ENCODE measurements at regions not wholly inside any gene's neighbourhood (a gene's known extent, or its start where the extent isn't known, plus 50 kb on each side); places are given as distances from the start of the nearest gene placed in this dataset.

GRCh38 chr5:96527768-96528661 is 95.0 kb upstream of the PCSK1 start:
- no peaks in the 10 kb centered on the region for H3K27me3 ChIP-seq
- in situ Hi-C loops (cut with MboI; ENCODE audit: low sequenced_read_pairs in 4 of 4): no loop called here
- H3K4me3 ChIP-seq: no peak overlapping the region
- H3K9me3 ChIP-seq: no peaks in the 10 kb centered on the region
- intact Hi-C loops (cut with DNase I; ENCODE audit: low total_unique reads): no loop called here
- no peak for ATAC-seq
- TF ChIP-seq POLR2A (IDR thresholded peaks at IDR 0.05) (no peak), CTCF (IDR thresholded peaks at IDR 0.05 in 4 of 5, conservative IDR thresholded peaks at IDR 0.05 in 1 of 5) (no peak)
- no peak overlapping the region for H3K27ac ChIP-seq
- H3K4me1 ChIP-seq: no peaks in the 10 kb centered on the region
- no peak for DNase-seq
- H3K36me3 ChIP-seq: no peaks in the 10 kb centered on the region

GRCh38 chr5:96528826-96529474 is 95.9 kb upstream of the PCSK1 start:
- no peaks in the 10 kb centered on the region for H3K36me3 ChIP-seq
- H3K27ac ChIP-seq: no peak overlapping the region
- no peaks in the 10 kb centered on the region for H3K9me3 ChIP-seq
- no peak for TF ChIP-seq POLR2A (IDR thresholded peaks at IDR 0.05)
- in situ Hi-C loops (cut with MboI; ENCODE audit: low sequenced_read_pairs in 4 of 4): no loop called here
- intact Hi-C loops (cut with DNase I; ENCODE audit: low total_unique reads): no loop called here
- no peak overlapping the region for H3K4me3 ChIP-seq
- ATAC-seq (no peak), DNase-seq (no peak)
- H3K27me3 ChIP-seq: no peaks in the 10 kb centered on the region
- no peaks in the 10 kb centered on the region for H3K4me1 ChIP-seq

- Histone ChIP-seq H3K27me3 (no peaks in the 10 kb centered on the region), H3K36me3 (no peaks in the 10 kb centered on the region), H3K4me1 (no peaks in the 10 kb centered on the region), H3K27ac (no peak overlapping the region), H3K9me3 (no peaks in the 10 kb centered on the region), H3K4me3 (no peak overlapping the region)
- ATAC-seq (no peak), DNase-seq (no peak)
- in situ Hi-C loops (cut with MboI; ENCODE audit: low sequenced_read_pairs in 4 of 4): no loop called here
- TF ChIP-seq CTCF (IDR thresholded peaks at IDR 0.05 in 4 of 5, conservative IDR thresholded peaks at IDR 0.05 in 1 of 5) (no peak), POLR2A (IDR thresholded peaks at IDR 0.05) (no peak)
- intact Hi-C loops (cut with DNase I; ENCODE audit: low total_unique reads): no loop called here
Measured at GRCh38 chr5:96529559-96529958, 96.5 kb upstream of the PCSK1 start.

- intact Hi-C loops (cut with DNase I; ENCODE audit: low total_unique reads): no loop called here
- no peaks in the 10 kb centered on the region for H3K36me3 ChIP-seq
- TF ChIP-seq CTCF (IDR thresholded peaks at IDR 0.05 in 4 of 5, conservative IDR thresholded peaks at IDR 0.05 in 1 of 5) (no peak), POLR2A (IDR thresholded peaks at IDR 0.05) (no peak)
- no peaks in the 10 kb centered on the region for H3K9me3 ChIP-seq
- no peaks in the 10 kb centered on the region for H3K27me3 ChIP-seq
- H3K4me1 ChIP-seq: no peaks in the 10 kb centered on the region
- H3K4me3 ChIP-seq: no peak overlapping the region
- in situ Hi-C loops (cut with MboI; ENCODE audit: low sequenced_read_pairs in 4 of 4): no loop called here
- H3K27ac ChIP-seq: no peak overlapping the region
- no peak for DNase-seq
- no peak for ATAC-seq
Measured at GRCh38 chr5:96530901-96531300, 97.9 kb upstream of the PCSK1 start.

GRCh38 chr5:96533371-96533770 is 100.3 kb upstream of the PCSK1 start:
- in situ Hi-C loops (cut with MboI; ENCODE audit: low sequenced_read_pairs in 4 of 4): no loop called here
- no peak overlapping the region for H3K27ac ChIP-seq
- H3K4me3 ChIP-seq: no peak overlapping the region
- intact Hi-C loops (cut with DNase I; ENCODE audit: low total_unique reads): no loop called here
- ATAC-seq (no peak), DNase-seq (no peak)
- H3K27me3 ChIP-seq: no peaks in the 10 kb centered on the region
- no peaks in the 10 kb centered on the region for H3K36me3 ChIP-seq
- TF ChIP-seq POLR2A (IDR thresholded peaks at IDR 0.05) (no peak), CTCF (IDR thresholded peaks at IDR 0.05 in 4 of 5, conservative IDR thresholded peaks at IDR 0.05 in 1 of 5) (no peak)
- H3K9me3 ChIP-seq: no peaks in the 10 kb centered on the region
- H3K4me1 ChIP-seq: no peaks in the 10 kb centered on the region

Data from gastrocnemius medialis (tissue), 4 donors.